Caco-2 (cell line): ENCODE measurements at regions not wholly inside any gene's neighbourhood (a gene's known extent, or its start where the extent isn't known, plus 50 kb on each side); places are given as distances from the start of the nearest gene placed in this dataset.
"Not testable (repeated sequence)": the region's sequence is repeated elsewhere in the genome, so short reads cannot be mapped to it uniquely, and the experiment has no call there.

Source experiments
- BruUV-seq: library from RNA; stranded (reverse); fragments of 400-500 nt; replicated peaks from 2 replicates; lab custom pipeline; 2021; lab: Mats Ljungman, UMichigan
- CTCF ChIA-PET: fragments of 300-600 bp; sonication (Branson Sonifier 250); formaldehyde crosslinking; loops from one replicate; lab custom pipeline; 2022; ENCODE audit warnings: antibody characterized with exemption; lab: Charles Lee
- POLR2A ChIA-PET: fragments of 300-600 bp; sonication (Branson Sonifier 250); formaldehyde crosslinking; loops from one replicate; lab custom pipeline; 2022; ENCODE audit warnings: antibody characterized with exemption; lab: Charles Lee
- DNase-seq, 2 experiments: peaks; one replicate each; pipeline versions ENCODE4 v3.0.0 to v3.0.0-alpha.2; 2020 to 2022
- H3K27me3 ChIP-seq: replicated peaks from 2 replicates; pipeline ENCODE4 v1.6.0; 2011; ENCODE audit warnings: low read length; ENCODE audit not compliant: control insufficient read depth, insufficient read depth
- H3K36me3 ChIP-seq: 2 replicates; pipeline ENCODE4 v1.5.1; 2011; ENCODE audit warnings: low read length; ENCODE audit not compliant: control insufficient read depth, insufficient read depth
- H3K4me1 ChIP-seq: fragments of 250-450 bp; sonication (Bioruptor Pico); 2 replicates; pipeline ENCODE4 v1.5.1; 2020; ENCODE audit warnings: mild to moderate bottlenecking
- H3K4me3 ChIP-seq: 2 replicates; pipeline ENCODE4 v1.5.1; 2011; ENCODE audit warnings: low read depth, mild to moderate bottlenecking, control low read depth, low read length
- H3K9me3 ChIP-seq: fragments of 250-450 bp; sonication (Bioruptor Pico); 2 replicates; pipeline ENCODE4 v1.5.1; 2020; ENCODE audit warnings: mild to moderate bottlenecking, moderate library complexity
- H3K27ac Mint-ChIP-seq: one replicate; pipeline ENCODE4 v1.8.0; 2022; ENCODE audit warnings: mixed read lengths; ENCODE audit not compliant: unreplicated experiment
- H3K27me3 Mint-ChIP-seq: one replicate; pipeline ENCODE4 v1.8.0; 2022; ENCODE audit warnings: mixed read lengths; ENCODE audit not compliant: insufficient read depth, unreplicated experiment
- H3K36me3 Mint-ChIP-seq: one replicate; pipeline ENCODE4 v1.8.0; 2022; ENCODE audit warnings: mild to moderate bottlenecking, mixed read lengths; ENCODE audit not compliant: insufficient read depth, unreplicated experiment
- H3K4me1 Mint-ChIP-seq: one replicate; pipeline ENCODE4 v1.8.0; 2022; ENCODE audit warnings: low read depth, mixed read lengths; ENCODE audit not compliant: unreplicated experiment
- H3K4me3 Mint-ChIP-seq: one replicate; pipeline ENCODE4 v1.8.0; 2022; ENCODE audit warnings: mild to moderate bottlenecking, moderate library complexity, mixed read lengths; ENCODE audit not compliant: unreplicated experiment
- H3K9me3 Mint-ChIP-seq: one replicate; pipeline ENCODE4 v1.8.0; 2022; ENCODE audit warnings: mixed read lengths; ENCODE audit not compliant: unreplicated experiment
- intact Hi-C: fragments of 100-400 bp; cut with micrococcal nuclease; formaldehyde crosslinking; loops from one replicate; pipeline ENCODE4 v1.10.0; 2022; ENCODE audit not compliant: unreplicated experiment

DNA sequence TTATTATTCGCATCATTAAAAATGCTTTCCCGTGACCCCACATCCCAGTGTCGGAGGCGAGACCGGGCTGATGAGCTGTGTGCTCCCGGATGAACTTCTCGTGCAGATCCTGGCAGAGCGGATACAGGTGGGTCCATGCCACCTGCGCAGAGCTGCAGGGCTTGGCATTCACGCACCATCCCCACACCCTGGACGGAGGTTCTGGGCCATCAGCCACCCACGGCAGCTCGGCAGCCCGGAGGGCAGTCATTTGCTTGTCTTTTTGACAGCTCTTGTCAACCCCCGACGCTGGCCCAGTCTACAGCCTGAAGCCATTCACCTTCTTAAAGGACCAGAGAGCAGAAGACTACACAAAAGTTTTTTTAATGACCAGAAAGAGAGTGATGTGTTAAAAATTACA, 166.7 kb upstream of the NBPF12 start:
- H3K4me3 Mint-ChIP-seq: not testable (repeated sequence)

DNA sequence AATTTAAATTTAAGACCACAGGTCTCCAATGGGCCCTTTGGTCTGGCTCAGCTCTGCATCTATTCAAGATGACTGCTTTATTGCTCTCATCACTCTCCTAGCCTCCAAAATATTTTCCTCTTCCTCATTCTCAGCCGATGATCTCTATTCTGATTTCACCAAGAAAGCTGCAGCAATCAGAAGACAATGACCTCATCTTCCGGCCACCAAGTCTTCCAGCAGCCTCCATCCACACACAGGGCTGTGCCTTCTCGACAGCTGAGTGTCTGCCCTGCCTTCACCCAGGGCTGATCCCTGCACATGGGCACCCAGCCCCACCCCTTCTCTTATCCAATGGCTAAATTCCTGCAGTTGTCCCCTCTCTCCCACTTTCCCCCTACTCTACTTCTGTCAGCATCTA, 167.1 kb upstream of the NBPF12 start:
- H3K27me3 Mint-ChIP-seq, CTCF ChIA-PET, H3K27me3 ChIP-seq, BruUV-seq, DNase-seq, H3K4me3 ChIP-seq, H3K4me1 ChIP-seq, intact Hi-C loops, H3K4me3 Mint-ChIP-seq, POLR2A ChIA-PET, H3K36me3 Mint-ChIP-seq, H3K27ac Mint-ChIP-seq, H3K9me3 ChIP-seq, H3K9me3 Mint-ChIP-seq, H3K4me1 Mint-ChIP-seq, H3K36me3 ChIP-seq: not testable (repeated sequence)

More for the DNA sequence above, 166.7 kb upstream of the NBPF12 start:
- H3K9me3 Mint-ChIP-seq, H3K4me1 Mint-ChIP-seq, intact Hi-C loops, H3K36me3 Mint-ChIP-seq, H3K27me3 Mint-ChIP-seq, DNase-seq, CTCF ChIA-PET, BruUV-seq, H3K4me1 ChIP-seq, H3K36me3 ChIP-seq, H3K27ac Mint-ChIP-seq, H3K27me3 ChIP-seq, POLR2A ChIA-PET, H3K4me3 ChIP-seq, H3K9me3 ChIP-seq: not testable (repeated sequence)

DNA sequence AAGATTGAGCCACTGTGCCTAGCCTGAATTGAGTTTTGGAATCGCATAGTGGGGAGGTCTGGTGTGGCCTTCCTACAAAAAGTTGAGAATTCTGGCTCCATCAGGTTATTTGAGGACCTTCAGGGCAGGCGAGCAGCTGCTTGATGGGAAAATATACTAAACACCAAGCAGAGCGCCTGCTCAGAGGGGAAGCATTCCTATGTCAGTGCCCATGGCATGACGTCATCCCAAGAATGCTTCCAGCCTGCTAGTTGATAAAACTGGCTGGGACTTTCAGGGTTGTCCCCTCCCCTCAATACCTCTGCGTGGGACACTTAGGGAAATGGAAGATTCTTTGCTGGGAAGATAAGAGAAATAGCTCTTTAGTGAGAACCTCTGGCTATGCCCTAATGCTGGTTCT, 174.9 kb upstream of the NBPF12 start:
- H3K27me3 ChIP-seq, H3K9me3 Mint-ChIP-seq, H3K36me3 ChIP-seq, H3K4me1 Mint-ChIP-seq, H3K27ac Mint-ChIP-seq, H3K9me3 ChIP-seq, H3K4me3 Mint-ChIP-seq, intact Hi-C loops, DNase-seq, H3K4me3 ChIP-seq, H3K36me3 Mint-ChIP-seq, POLR2A ChIA-PET, H3K27me3 Mint-ChIP-seq, H3K4me1 ChIP-seq, BruUV-seq, CTCF ChIA-PET: not testable (repeated sequence)

DNA sequence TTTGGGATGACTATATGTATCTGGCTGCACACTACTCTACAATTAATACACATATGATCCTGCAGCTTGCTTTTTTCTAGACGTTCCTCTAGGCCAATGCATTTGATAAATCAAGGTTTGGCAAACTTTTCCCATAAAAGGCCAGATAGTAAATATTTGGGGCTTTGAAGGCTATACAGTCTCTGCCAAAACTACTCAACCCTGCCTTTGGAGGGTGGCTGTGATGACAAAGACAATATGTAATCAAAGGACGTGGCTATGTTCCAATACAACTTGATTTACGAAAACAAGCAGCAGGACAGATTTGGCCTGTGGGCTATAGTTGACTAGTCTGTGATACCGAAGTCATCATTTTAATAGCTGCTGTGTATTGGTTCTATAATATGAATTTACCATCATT, 181.3 kb upstream of the NBPF12 start:
- H3K9me3 ChIP-seq, H3K27ac Mint-ChIP-seq, H3K4me1 ChIP-seq, H3K4me1 Mint-ChIP-seq, POLR2A ChIA-PET, CTCF ChIA-PET, DNase-seq, H3K27me3 Mint-ChIP-seq, BruUV-seq, H3K4me3 ChIP-seq, H3K36me3 Mint-ChIP-seq, H3K27me3 ChIP-seq, H3K9me3 Mint-ChIP-seq, H3K4me3 Mint-ChIP-seq, intact Hi-C loops, H3K36me3 ChIP-seq: not testable (repeated sequence)

DNA sequence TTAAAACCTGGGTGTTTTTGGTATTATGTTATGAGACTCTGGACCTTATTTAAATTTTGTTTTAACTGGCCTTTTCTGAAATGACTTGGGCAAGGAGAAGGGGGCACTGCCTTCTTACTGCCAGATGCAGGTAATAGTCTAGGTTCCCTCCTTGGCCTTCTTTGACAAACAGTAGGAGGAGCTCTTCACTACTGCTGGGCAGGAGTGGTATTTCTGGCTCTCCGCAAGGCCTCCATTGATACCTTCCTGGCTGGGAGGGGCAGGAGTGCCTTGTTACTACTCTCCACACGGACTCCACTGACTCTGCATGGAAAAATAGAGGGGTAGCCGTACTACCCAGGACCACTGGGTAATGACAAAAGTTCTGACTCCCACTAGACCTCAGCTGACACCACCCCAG, 189.4 kb upstream of the NBPF12 start:
- H3K9me3 Mint-ChIP-seq, H3K36me3 ChIP-seq, H3K36me3 Mint-ChIP-seq, H3K4me3 Mint-ChIP-seq, H3K4me1 ChIP-seq, H3K4me1 Mint-ChIP-seq, H3K27me3 Mint-ChIP-seq, BruUV-seq, H3K9me3 ChIP-seq, H3K4me3 ChIP-seq, CTCF ChIA-PET, H3K27ac Mint-ChIP-seq, intact Hi-C loops, H3K27me3 ChIP-seq, POLR2A ChIA-PET: not testable (repeated sequence)
- DNase-seq: peak in 1 of 2 experiments; percentile 17

DNA sequence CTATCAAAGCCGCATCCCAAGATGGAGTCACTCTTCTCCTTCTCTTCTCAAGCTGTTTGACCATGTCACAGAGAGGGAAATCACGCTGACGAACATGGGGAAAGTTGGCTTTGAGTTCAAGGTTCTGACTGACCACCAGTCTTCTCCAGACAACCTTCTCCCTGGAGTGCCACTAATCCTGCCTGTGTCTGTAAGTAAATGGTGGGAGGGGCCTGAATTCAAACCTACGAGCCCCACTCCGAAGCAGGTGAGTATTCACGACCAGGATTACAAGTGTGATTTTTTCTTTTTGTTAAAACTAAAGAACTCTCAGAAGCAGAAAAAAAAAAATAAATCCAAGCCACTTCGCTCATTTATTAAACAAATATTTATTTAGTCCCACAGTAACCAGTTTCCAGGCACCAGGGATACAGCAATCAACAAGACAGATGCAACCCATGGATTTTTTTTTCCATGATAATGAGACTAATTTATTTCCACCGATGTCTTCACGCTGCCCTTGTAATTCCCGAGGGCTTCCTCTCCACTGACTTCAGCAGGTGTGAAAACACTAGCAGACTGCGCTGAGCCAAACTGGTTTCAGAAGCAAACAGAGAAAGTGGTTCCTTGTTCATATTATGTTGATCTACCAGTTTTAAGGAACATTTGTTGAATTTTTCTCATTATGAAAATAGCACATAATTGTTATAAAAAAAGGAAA, 206.0 kb upstream of the NBPF12 start:
- H3K36me3 Mint-ChIP-seq, H3K4me1 ChIP-seq, DNase-seq, H3K4me1 Mint-ChIP-seq, H3K4me3 ChIP-seq, H3K36me3 ChIP-seq, H3K9me3 Mint-ChIP-seq, intact Hi-C loops, H3K9me3 ChIP-seq, H3K27me3 ChIP-seq, POLR2A ChIA-PET, H3K4me3 Mint-ChIP-seq, H3K27me3 Mint-ChIP-seq, BruUV-seq, H3K27ac Mint-ChIP-seq, CTCF ChIA-PET: not testable (repeated sequence)

DNA sequence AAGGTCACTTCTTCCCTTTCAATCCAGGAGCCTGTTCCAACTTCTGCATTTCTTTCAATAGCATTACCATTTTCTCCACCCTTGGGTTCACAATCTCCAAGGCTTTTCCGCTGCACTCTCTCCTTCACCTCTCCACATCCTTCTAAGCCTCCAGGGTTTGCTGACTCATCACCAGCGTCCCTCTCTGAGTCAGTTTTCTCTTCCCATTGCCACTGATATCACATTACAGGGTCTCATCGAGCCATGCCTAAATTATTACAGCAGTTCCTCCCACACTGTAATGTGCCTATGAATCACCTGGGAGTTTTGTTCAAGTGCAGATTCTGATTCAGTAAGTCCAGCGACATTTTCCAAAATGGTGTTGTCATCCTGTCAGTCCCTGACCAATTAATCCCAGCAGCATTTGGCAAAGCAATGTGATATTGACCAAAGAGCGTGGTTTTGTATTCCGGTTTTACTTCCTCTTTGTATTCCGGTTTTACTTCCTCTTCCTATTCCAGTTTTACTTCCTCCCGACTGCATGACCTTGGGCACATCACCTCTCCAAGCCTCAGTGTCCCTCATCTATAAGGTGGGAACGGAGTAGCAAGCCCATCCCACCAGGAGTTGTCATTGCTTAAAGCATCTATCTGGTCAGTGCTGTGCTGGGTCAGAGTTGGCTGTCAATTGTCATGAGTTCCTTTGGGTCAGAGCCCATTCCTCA, 208.3 kb upstream of the NBPF12 start:
- H3K36me3 ChIP-seq, BruUV-seq, H3K9me3 ChIP-seq, POLR2A ChIA-PET, H3K27ac Mint-ChIP-seq, H3K4me3 Mint-ChIP-seq, H3K9me3 Mint-ChIP-seq, H3K36me3 Mint-ChIP-seq, H3K4me1 Mint-ChIP-seq, H3K4me1 ChIP-seq, intact Hi-C loops, DNase-seq, H3K27me3 Mint-ChIP-seq, CTCF ChIA-PET, H3K4me3 ChIP-seq, H3K27me3 ChIP-seq: not testable (repeated sequence)
